HepG2 (cell line): ENCODE measurements at regions not wholly inside any gene's neighbourhood (a gene's known extent, or its start where the extent isn't known, plus 50 kb on each side); places are given as distances from the start of the nearest gene placed in this dataset.

ENCODE experiments used
- ATAC-seq: fragments of 200-7000 bp; cut with Tn5 transposase; 3 replicates; pipeline ENCODE4 v1.9.1; 2020; ENCODE audit warnings: mild to moderate bottlenecking, moderate library complexity
- BruUV-seq: library from RNA; stranded (reverse); fragments of 400-500 nt; replicated peaks from 2 replicates; lab custom pipeline; 2021; lab: Mats Ljungman, UMichigan
- CTCF ChIA-PET: fragments of 300-600 bp; formaldehyde crosslinking; extraction: SDS; loops from one replicate; lab custom pipeline; 2021; ENCODE audit warnings: low total read pairs, inconsistent platforms, low intra/inter-chr PET ratio; lab: Yijun Ruan, JAX
- POLR2A ChIA-PET: fragments of 350-600 bp; sonication (Branson Sonifier 250); formaldehyde crosslinking; loops from one replicate; lab custom pipeline; 2020; ENCODE audit warnings: antibody characterized with exemption, inconsistent platforms; lab: Yijun Ruan, JAX
- DNase-seq: peaks from one replicate; pipeline ENCODE4 v3.0.0-alpha.2; 2015; ENCODE audit warnings: low spot score
- FAIRE-seq: peaks from 3 replicates; lab custom pipeline; 2011; peaks lifted over from hg19 to GRCh38; lab: Jason Lieb, UNC
- H2AFZ ChIP-seq: one replicate; pipeline ENCODE4 v1.6.1; 2011; ENCODE audit warnings: low read length, inconsistent platforms
- H3K27ac ChIP-seq: fragments of 300-600 bp; 3 replicates; pipeline ENCODE4 v1.8.0; 2011; ENCODE audit warnings: mixed run types, mild to moderate bottlenecking, mixed read lengths, low read length, inconsistent platforms; ENCODE audit not compliant: insufficient read depth; ENCODE audit errors: extremely low read length
- H3K27me3 ChIP-seq, 2 experiments: fragments of 200-600 bp in 1 of 2; 2 replicates in 1 of 2; 3 replicates in 1 of 2; pipeline versions ENCODE4 v1.6.0 to v1.8.0; 2011; ENCODE audit warnings: low read length in 2 of 2, mild to moderate bottlenecking in 2 of 2, moderate library complexity in 2 of 2, inconsistent platforms in 1 of 2; ENCODE audit not compliant: insufficient read depth in 2 of 2, control insufficient read depth in 1 of 2
- H3K36me3 ChIP-seq, 2 experiments: fragments of 200-600 bp in 1 of 2; replicated peaks in 1 of 2; 2 replicates in 1 of 2; 3 replicates in 1 of 2; pipeline versions ENCODE4 v1.5.1 to v1.8.0; 2011; ENCODE audit warnings: low read length in 2 of 2, inconsistent platforms in 1 of 2; ENCODE audit not compliant: insufficient read depth in 2 of 2, control insufficient read depth in 1 of 2
- H3K4me1 ChIP-seq: 2 replicates; pipeline ENCODE4 v1.5.1; 2012; ENCODE audit warnings: low read length, inconsistent platforms; ENCODE audit not compliant: insufficient read depth
- H3K4me2 ChIP-seq: 2 replicates; pipeline ENCODE4 v1.6.0; 2011; ENCODE audit warnings: low read depth, low read length, inconsistent platforms
- H3K4me3 ChIP-seq, 3 experiments: fragments of 200-600 bp in 1 of 3; sonication (generic), shearing (Covaris generic) in 1 of 3; replicated peaks in 1 of 3; 2 replicates each; pipeline ENCODE4 v1.5.1; 2011 to 2016; ENCODE audit warnings: low read length in 3 of 3, inconsistent platforms in 2 of 3, low read depth in 2 of 3, mild to moderate bottlenecking in 2 of 3, control low read depth in 1 of 3, mixed read lengths in 1 of 3; ENCODE audit not compliant: insufficient read depth in 1 of 3
- H3K79me2 ChIP-seq: one replicate; pipeline ENCODE4 v1.6.1; 2011; ENCODE audit warnings: low read length, inconsistent platforms; ENCODE audit not compliant: insufficient read depth
- H3K9ac ChIP-seq: 2 replicates; pipeline ENCODE4 v1.6.0; 2011; ENCODE audit warnings: mild to moderate bottlenecking, low read depth, low read length, inconsistent platforms; ENCODE audit not compliant: insufficient read depth
- H3K9me3 ChIP-seq: 2 replicates; pipeline ENCODE4 v1.5.1; 2012; ENCODE audit warnings: mild to moderate bottlenecking, low read length
- H4K20me1 ChIP-seq: 2 replicates; pipeline ENCODE4 v1.6.0; 2011; ENCODE audit warnings: inconsistent platforms, mild to moderate bottlenecking, low read length, moderate library complexity; ENCODE audit not compliant: insufficient read depth
- AHDC1 ChIP-seq: sonication (generic); formaldehyde crosslinking; IDR thresholded peaks from 2 replicates; pipeline ENCODE4 v1.5.1; 2020; ENCODE audit warnings: mild to moderate bottlenecking, missing genetic modification reagents, borderline replicate concordance
- KLF16 ChIP-seq, 2 experiments: sonication (generic) in 1 of 2; formaldehyde crosslinking in 1 of 2; IDR thresholded peaks; 2 replicates each; pipeline versions ENCODE4 v1.6.1 to v1.8.0; 2016 to 2023; ENCODE audit warnings: missing genetic modification reagents in 2 of 2, missing compliant biosample characterization in 1 of 2
- SPEN ChIP-seq: sonication (generic); formaldehyde crosslinking; IDR thresholded peaks from 2 replicates; pipeline ENCODE4 v1.5.1; 2020; ENCODE audit warnings: low read depth, mild to moderate bottlenecking, missing genetic modification reagents
- XRCC5 ChIP-seq: fragments of 200-400 bp; formaldehyde crosslinking; optimal IDR thresholded peaks from 2 replicates; pipeline ENCODE3; 2017; ENCODE audit warnings: mild to moderate bottlenecking, low read length
- ZNF672 ChIP-seq: sonication (generic); formaldehyde crosslinking; IDR thresholded peaks from 2 replicates; pipeline ENCODE4 v1.8.1; 2022; ENCODE audit warnings: missing genetic modification reagents
- in situ Hi-C: cut with HindIII; loops from 2 replicates; pipeline ENCODE4 v1.10.0; 2017; ENCODE audit warnings: low pct_unique_long_range_greater_than_20kb; ENCODE audit not compliant: extremely low pct_ligation_motif_present
- intact Hi-C: fragments of 100-400 bp; cut with micrococcal nuclease; formaldehyde crosslinking; loops from one replicate; pipeline ENCODE4 v1.10.0; 2022; ENCODE audit not compliant: unreplicated experiment
- TF ChIP-seq, protein P1 (sequence below): sonication (generic); formaldehyde crosslinking; IDR thresholded peaks from 2 replicates; pipeline ENCODE4 v1.5.0; 2020; ENCODE audit warnings: missing genetic modification reagents, mild to moderate bottlenecking, borderline replicate concordance
- TF ChIP-seq, protein P2 (sequence below): sonication (generic); formaldehyde crosslinking; IDR thresholded peaks from 2 replicates; pipeline ENCODE4 v1.9.0; 2022; ENCODE audit warnings: missing genetic modification reagents, mild to moderate bottlenecking, borderline replicate concordance

DNA sequence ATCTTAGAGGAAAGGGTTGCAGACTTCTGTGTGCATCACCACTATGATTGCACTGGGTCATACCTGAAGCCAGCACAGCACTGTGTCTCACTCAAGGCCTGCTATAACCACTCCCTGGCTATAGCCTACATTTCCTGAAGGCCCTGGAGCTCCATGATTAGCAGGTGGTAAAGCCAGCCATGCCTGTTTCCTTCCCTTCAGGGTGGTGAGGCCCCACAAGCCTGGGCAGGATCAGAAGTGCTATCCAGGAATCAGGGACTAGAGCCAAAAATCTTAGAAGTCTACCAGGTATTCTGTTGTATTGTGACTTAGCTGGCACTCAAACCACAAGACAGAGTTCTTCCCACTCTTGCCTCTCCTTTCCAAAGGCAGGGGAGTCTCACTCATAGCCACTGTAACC, 734.6 kb downstream of the GLUD2 start:
- no peaks in the 10 kb centered on the region for H4K20me1 ChIP-seq
- in situ Hi-C loops: no loop called here
- no peak overlapping the region for H3K9ac ChIP-seq
- no peaks in the 10 kb centered on the region for H3K9me3 ChIP-seq
- intact Hi-C loops: no loop called here
- CTCF ChIA-PET: no interaction called here
- no peaks in the 10 kb centered on the region for H3K36me3 ChIP-seq
- no peaks in the 10 kb centered on the region for H3K27me3 ChIP-seq
- H3K4me2 ChIP-seq: no peak overlapping the region
- POLR2A ChIA-PET: no interaction called here
- H3K79me2 ChIP-seq: no peaks in the 10 kb centered on the region
- no TSS peak for BruUV-seq
- no peak overlapping the region for H3K27ac ChIP-seq
- TF ChIP-seq SPEN (CRISPR knock-in tag) (no peak), AHDC1 (CRISPR knock-in tag) (no peak), XRCC5 (no peak), KLF16 (CRISPR knock-in tag; IDR thresholded peaks at IDR 0.05) (no peak), ZNF672 (CRISPR knock-in tag) (no peak)
- TF ChIP-seq, protein P1, sequence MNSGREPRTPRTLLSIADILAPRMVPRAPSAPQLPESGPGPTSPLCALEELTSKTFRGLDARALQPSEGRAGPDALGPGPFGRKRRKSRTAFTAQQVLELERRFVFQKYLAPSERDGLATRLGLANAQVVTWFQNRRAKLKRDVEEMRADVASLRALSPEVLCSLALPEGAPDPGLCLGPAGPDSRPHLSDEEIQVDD (CRISPR knock-in tag): no peak
- TF ChIP-seq, protein P2, sequence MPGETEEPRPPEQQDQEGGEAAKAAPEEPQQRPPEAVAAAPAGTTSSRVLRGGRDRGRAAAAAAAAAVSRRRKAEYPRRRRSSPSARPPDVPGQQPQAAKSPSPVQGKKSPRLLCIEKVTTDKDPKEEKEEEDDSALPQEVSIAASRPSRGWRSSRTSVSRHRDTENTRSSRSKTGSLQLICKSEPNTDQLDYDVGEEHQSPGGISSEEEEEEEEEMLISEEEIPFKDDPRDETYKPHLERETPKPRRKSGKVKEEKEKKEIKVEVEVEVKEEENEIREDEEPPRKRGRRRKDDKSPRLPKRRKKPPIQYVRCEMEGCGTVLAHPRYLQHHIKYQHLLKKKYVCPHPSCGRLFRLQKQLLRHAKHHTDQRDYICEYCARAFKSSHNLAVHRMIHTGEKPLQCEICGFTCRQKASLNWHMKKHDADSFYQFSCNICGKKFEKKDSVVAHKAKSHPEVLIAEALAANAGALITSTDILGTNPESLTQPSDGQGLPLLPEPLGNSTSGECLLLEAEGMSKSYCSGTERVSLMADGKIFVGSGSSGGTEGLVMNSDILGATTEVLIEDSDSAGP: no peak
- TF ChIP-seq, all 625 proteins: peak for 0
- Histone ChIP-seq H3K4me1 (no peaks in the 10 kb centered on the region), H2AFZ (no peak overlapping the region), H3K4me3 (no peak overlapping the region)
- ATAC-seq (no peak), FAIRE-seq (no peak), DNase-seq (no peak)
